ENCODE measurements at regions not wholly inside any gene's neighbourhood (a gene's known extent, or its start where the extent isn't known, plus 50 kb on each side); places are given as distances from the start of the nearest gene placed in this dataset.

DNA sequence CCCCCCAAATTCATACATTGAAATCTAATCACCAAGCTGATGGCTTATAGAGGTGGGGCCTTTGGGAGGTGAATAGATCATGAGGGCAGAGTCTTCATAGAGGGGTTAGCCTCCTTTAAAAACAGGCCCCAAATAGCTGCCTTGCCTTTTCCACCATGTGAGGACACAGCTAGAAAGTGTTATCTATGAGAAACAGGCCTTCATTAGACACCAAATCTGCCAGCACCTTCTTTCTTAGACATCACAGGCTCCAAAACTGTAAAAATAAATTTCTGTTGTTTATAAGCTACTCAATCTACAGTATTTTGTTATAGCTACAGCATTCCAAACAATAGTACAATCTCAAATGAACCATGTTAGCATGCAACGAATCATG is 459.3 kb upstream of the GCFC2 start:
- TF ChIP-seq YY1 (IDR thresholded peaks at IDR 0.05; ENCODE audit: insufficient read depth, insufficient read length) (no peak), SUZ12 (IDR thresholded peaks at IDR 0.05; ENCODE audit: extremely low read depth, insufficient read depth, insufficient read length) (no peak)

All from NT2/D1 (cell line).